Lung (tissue), 11 donors: ENCODE measurements at regions not wholly inside any gene's neighbourhood (a gene's known extent, or its start where the extent isn't known, plus 50 kb on each side); places are given as distances from the start of the nearest gene placed in this dataset.

Experiments
- ATAC-seq: fragments of 200-7000 bp; cut with Tn5 transposase; one replicate; pipeline ENCODE4 v1.9.1; 2020; ENCODE audit warnings: moderate number of reproducible peaks; ENCODE audit not compliant: insufficient read depth, low FRiP score
- DNase-seq, 3 donors: peaks; one replicate each; pipeline ENCODE4 v3.0.0-alpha.2; 2013 to 2017
- H3K27ac ChIP-seq, 2 donors: one replicate each; pipeline ENCODE4 v1.5.1; 2013; ENCODE audit warnings: mild to moderate bottlenecking in 2 of 2, moderate library complexity in 2 of 2, control low read depth in 1 of 2, inconsistent platforms in 1 of 2, low read depth in 1 of 2, low read length in 1 of 2
- H3K27me3 ChIP-seq, 3 donors: one replicate each; pipeline ENCODE4 v1.5.1; 2013; ENCODE audit warnings: low read length in 2 of 3; ENCODE audit not compliant: control insufficient read depth in 3 of 3, insufficient read depth in 3 of 3
- H3K36me3 ChIP-seq, 4 donors: one replicate each; pipeline ENCODE4 v1.5.1; 2013; ENCODE audit warnings: low read length in 4 of 4, mild to moderate bottlenecking in 1 of 4, moderate library complexity in 1 of 4; ENCODE audit not compliant: control insufficient read depth in 4 of 4, insufficient read depth in 4 of 4
- H3K4me1 ChIP-seq, 5 donors: one replicate each; pipeline ENCODE4 v1.5.1; 2013; ENCODE audit warnings: low read length in 5 of 5, mild to moderate bottlenecking in 2 of 5, moderate library complexity in 1 of 5; ENCODE audit not compliant: control insufficient read depth in 5 of 5, insufficient read depth in 5 of 5
- H3K4me3 ChIP-seq: one replicate; pipeline ENCODE4 v1.5.1; 2013; ENCODE audit warnings: mild to moderate bottlenecking, control low read depth, moderate library complexity
- H3K9ac ChIP-seq, 2 donors: one replicate each; pipeline ENCODE4 v1.5.1; 2013; ENCODE audit warnings: low read length in 2 of 2, control low read depth in 1 of 2; ENCODE audit not compliant: insufficient read depth in 1 of 2
- H3K9me3 ChIP-seq, 4 donors: one replicate each; pipeline ENCODE4 v1.5.1; 2013; ENCODE audit warnings: low read length in 3 of 4, mild to moderate bottlenecking in 1 of 4, moderate library complexity in 1 of 4; ENCODE audit not compliant: control insufficient read depth in 4 of 4, insufficient read depth in 3 of 4
- CTCF ChIP-seq: IDR thresholded peaks from 2 replicates; pipeline ENCODE4 v1.5.1; 2012; ENCODE audit warnings: mild to moderate bottlenecking; ENCODE audit errors: control extremely low read depth, extremely low read depth
- WGBS, 2 donors: extraction: QIAGEN DNeasy Blood & Tissue Kit; methylation state at CpG; one replicate each; pipeline ENCODE4 v1.1.7; 2013; 5-methylcytosine and 5-hydroxymethylcytosine counted together
- donor health status: control.
- donor health status: control.
- donor health status: Bipolar disorder and iron deficiency.
- donor health status: healthy.
- donor health status: DM: yes; HTN: yes; CAD: no.

- peak in 2 of 3 donors; percentile 40 to 53 for DNase-seq
- peaks cover 0 to 2% (median 0%) of the 10 kb centered on the region in 4 donors for H3K9me3 ChIP-seq
- H3K27ac ChIP-seq = no peak overlapping the region
- H3K36me3 ChIP-seq = no peaks in the 10 kb centered on the region
- ATAC-seq = no peak
- H3K4me3 ChIP-seq = no peak overlapping the region
- H3K9ac ChIP-seq = no peak overlapping the region
- peaks cover 0 to 3% (median 0%) of the 10 kb centered on the region in 5 donors for H3K4me1 ChIP-seq
- WGBS, 2 donors = 28 to 55% methylated on average over 1 of the region's 1 CpG
- H3K27me3 ChIP-seq = peaks cover 0 to 3% (median 0%) of the 10 kb centered on the region in 3 donors
- no peak for TF ChIP-seq CTCF
Observed at GRCh38 chr2:180231015-180231414, 223.9 kb upstream of the CWC22 start.

- 61 to 73% methylated on average over 2 of the region's 2 CpGs for WGBS, 2 donors
- no peak for ATAC-seq
Observed at GRCh38 chr2:180227461-180227860, 220.4 kb upstream of the CWC22 start.

GRCh38 chr2:180225118-180225517 lies 218.0 kb upstream of the CWC22 start:
- no peak for ATAC-seq

More at GRCh38 chr2:180227461-180227860, 220.4 kb upstream of the CWC22 start:
- Histone ChIP-seq H3K9me3 (peaks cover 0 to 8% (median 1%) of the 10 kb centered on the region in 4 donors), H3K9ac (no peak overlapping the region), H3K27ac (no peak overlapping the region), H3K4me1 (peaks cover 0 to 4% (median 0%) of the 10 kb centered on the region in 5 donors), H3K36me3 (peaks cover 0 to 3% (median 0%) of the 10 kb centered on the region in 4 donors), H3K27me3 (peaks cover 0 to 5% (median 0%) of the 10 kb centered on the region in 3 donors), H3K4me3 (no peak overlapping the region)
- TF ChIP-seq CTCF = no peak
- DNase-seq = no peak

More at GRCh38 chr2:180225118-180225517, 218.0 kb upstream of the CWC22 start:
- Histone ChIP-seq H3K4me3 (no peak overlapping the region), H3K36me3 (peaks cover 0 to 3% (median 0%) of the 10 kb centered on the region in 4 donors), H3K9ac (no peak overlapping the region), H3K4me1 (peaks cover 0 to 5% (median 0%) of the 10 kb centered on the region in 5 donors), H3K27ac (no peak overlapping the region), H3K27me3 (peaks cover 0 to 5% (median 0%) of the 10 kb centered on the region in 3 donors), H3K9me3 (peaks cover 0 to 8% (median 1%) of the 10 kb centered on the region in 4 donors)
- DNase-seq = no peak
- TF ChIP-seq CTCF = no peak
